ENCODE measurements at regions not wholly inside any gene's neighbourhood (a gene's known extent, or its start where the extent isn't known, plus 50 kb on each side); places are given as distances from the start of the nearest gene placed in this dataset.

- TF ChIP-seq, protein P1, sequence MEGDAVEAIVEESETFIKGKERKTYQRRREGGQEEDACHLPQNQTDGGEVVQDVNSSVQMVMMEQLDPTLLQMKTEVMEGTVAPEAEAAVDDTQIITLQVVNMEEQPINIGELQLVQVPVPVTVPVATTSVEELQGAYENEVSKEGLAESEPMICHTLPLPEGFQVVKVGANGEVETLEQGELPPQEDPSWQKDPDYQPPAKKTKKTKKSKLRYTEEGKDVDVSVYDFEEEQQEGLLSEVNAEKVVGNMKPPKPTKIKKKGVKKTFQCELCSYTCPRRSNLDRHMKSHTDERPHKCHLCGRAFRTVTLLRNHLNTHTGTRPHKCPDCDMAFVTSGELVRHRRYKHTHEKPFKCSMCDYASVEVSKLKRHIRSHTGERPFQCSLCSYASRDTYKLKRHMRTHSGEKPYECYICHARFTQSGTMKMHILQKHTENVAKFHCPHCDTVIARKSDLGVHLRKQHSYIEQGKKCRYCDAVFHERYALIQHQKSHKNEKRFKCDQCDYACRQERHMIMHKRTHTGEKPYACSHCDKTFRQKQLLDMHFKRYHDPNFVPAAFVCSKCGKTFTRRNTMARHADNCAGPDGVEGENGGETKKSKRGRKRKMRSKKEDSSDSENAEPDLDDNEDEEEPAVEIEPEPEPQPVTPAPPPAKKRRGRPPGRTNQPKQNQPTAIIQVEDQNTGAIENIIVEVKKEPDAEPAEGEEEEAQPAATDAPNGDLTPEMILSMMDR (IDR thresholded peaks at IDR 0.05): no peak
- no peak for TF ChIP-seq POLR2A (IDR thresholded peaks at IDR 0.05)
- TF ChIP-seq EP300 (IDR thresholded peaks at IDR 0.05): no peak
- TF ChIP-seq POLR2AphosphoS5 (IDR thresholded peaks at IDR 0.05): no peak
These were observed 307.4 kb upstream of the COL8A1 start for GRCh38 chr3:99330924-99331532.

All from gastroesophageal sphincter (tissue), 3 donors.